NB4 (cell line): ENCODE measurements at regions not wholly inside any gene's neighbourhood (a gene's known extent, or its start where the extent isn't known, plus 50 kb on each side); places are given as distances from the start of the nearest gene placed in this dataset.

Experiments
- DNase-seq: peaks from one replicate; pipeline ENCODE4 v3.0.0; 2010; ENCODE audit warnings: low read depth
- H3K4me3 ChIP-seq: one replicate; pipeline ENCODE4 v1.5.1; 2011; ENCODE audit warnings: mild to moderate bottlenecking, low read depth, low read length, moderate library complexity
- MYC ChIP-seq: IDR thresholded peaks from 2 replicates; pipeline ENCODE4 v1.6.1; 2011; ENCODE audit warnings: low read depth, low read length
- POLR2A ChIP-seq: IDR thresholded peaks from 2 replicates; pipeline ENCODE4 v1.6.1; 2011; ENCODE audit warnings: mild to moderate bottlenecking; ENCODE audit not compliant: insufficient read length; ENCODE audit errors: extremely low read depth
- TF ChIP-seq, protein P1 (sequence below): IDR thresholded peaks from 2 replicates; pipeline ENCODE4 v1.6.1; 2011; ENCODE audit warnings: low read depth, low read length
- TF ChIP-seq, protein P2 (sequence below): IDR thresholded peaks from one replicate; pipeline ENCODE4 v1.5.1; 2012; ENCODE audit warnings: low read depth, low read length

DNA sequence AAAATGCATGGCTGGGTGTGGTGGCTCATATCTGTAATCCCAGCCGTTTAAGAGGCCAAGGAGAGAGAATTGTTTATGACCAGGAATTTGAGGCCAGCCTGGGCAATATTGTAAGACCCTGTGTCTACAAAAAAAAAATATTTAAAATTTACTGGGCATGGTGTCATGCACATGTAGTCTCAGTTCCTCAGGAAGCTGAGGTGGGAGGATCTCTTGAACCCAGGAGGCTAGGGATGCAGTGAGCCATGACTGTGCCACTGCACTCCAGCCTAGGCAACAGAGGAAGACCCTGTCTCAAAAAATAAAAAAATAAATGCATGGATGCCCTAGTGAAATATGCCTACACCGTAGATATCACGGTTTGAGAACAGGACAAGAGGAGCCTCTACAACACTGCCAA, 1331.2 kb upstream of the B3GALT2 start:
- no peak for DNase-seq
- TF ChIP-seq, protein P1, sequence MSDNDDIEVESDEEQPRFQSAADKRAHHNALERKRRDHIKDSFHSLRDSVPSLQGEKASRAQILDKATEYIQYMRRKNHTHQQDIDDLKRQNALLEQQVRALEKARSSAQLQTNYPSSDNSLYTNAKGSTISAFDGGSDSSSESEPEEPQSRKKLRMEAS = no peak
- TF ChIP-seq, protein P2, sequence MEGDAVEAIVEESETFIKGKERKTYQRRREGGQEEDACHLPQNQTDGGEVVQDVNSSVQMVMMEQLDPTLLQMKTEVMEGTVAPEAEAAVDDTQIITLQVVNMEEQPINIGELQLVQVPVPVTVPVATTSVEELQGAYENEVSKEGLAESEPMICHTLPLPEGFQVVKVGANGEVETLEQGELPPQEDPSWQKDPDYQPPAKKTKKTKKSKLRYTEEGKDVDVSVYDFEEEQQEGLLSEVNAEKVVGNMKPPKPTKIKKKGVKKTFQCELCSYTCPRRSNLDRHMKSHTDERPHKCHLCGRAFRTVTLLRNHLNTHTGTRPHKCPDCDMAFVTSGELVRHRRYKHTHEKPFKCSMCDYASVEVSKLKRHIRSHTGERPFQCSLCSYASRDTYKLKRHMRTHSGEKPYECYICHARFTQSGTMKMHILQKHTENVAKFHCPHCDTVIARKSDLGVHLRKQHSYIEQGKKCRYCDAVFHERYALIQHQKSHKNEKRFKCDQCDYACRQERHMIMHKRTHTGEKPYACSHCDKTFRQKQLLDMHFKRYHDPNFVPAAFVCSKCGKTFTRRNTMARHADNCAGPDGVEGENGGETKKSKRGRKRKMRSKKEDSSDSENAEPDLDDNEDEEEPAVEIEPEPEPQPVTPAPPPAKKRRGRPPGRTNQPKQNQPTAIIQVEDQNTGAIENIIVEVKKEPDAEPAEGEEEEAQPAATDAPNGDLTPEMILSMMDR = no peak
- no peak for TF ChIP-seq POLR2A
- no peak for TF ChIP-seq MYC

DNA sequence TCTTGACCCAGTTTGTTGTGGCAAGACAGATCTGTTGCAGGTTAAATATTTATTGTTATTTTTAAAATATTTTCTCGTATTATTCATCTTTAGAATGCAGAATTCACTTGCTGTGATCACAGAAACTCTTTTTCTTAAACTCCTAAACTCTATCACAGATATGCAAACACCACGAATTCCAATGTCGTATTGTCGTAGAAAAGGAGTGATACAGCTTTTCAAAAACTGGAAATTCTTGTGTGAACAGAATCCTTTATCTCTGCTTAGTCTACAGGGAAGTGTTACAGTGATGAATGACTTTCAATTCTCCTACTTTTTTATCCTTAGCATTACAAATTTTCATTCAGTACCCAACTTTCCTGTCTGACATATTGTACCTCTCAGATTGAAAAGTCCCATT, 1329.5 kb upstream of the B3GALT2 start:
- no peak for DNase-seq
- TF ChIP-seq POLR2A = no peak

More for the DNA sequence above, 1331.2 kb upstream of the B3GALT2 start:
- no peak overlapping the region for H3K4me3 ChIP-seq

DNA sequence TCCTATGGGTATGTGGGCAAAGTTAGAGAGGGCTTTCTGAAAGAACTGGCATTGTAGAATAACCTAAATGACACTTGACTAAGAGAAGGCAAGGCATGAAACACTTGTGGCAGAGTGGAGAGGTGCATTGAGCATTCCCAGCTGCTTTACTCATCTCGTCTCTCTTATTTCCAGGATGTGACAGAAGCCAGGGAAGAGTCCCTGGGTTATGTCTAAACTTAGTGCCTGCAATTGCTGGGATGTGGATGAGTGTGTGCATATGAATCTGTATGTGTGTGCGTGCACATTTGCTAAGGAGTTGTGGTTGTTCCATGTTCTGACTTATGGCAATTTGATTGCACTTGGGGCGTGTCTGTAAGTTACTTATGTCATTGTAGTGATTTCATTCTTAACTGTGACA, 1326.5 kb upstream of the B3GALT2 start:
- TF ChIP-seq MYC (no peak), POLR2A (no peak)
- TF ChIP-seq, protein P1 = no peak
- TF ChIP-seq, protein P2 = no peak
- DNase-seq = no peak

More for the DNA sequence above, 1329.5 kb upstream of the B3GALT2 start:
- no peak overlapping the region for H3K4me3 ChIP-seq

DNA sequence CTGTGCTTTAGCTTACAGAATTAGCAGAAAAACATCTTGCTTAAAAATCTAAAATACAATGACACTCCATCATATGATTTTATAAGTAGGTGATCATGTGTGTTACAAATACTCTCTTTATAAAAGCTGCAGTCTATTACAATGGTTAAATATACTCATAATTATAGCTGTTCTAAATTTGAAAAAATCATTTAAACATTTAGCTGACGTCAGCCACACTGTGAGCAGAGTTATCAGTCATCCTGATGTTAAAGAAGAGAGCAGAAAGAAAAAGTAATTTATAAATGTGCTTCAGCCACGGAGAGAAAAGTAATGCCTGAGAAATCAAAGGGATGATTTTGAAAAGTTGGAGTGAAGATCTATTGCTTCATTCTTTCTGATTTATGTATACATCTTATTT, 1325.9 kb upstream of the B3GALT2 start:
- DNase-seq = no peak
- TF ChIP-seq, protein P2 = no peak
- TF ChIP-seq, protein P1 = no peak
- TF ChIP-seq MYC (no peak), POLR2A (no peak)
- no peak overlapping the region for H3K4me3 ChIP-seq

More for the DNA sequence above, 1326.5 kb upstream of the B3GALT2 start:
- H3K4me3 ChIP-seq = no peak overlapping the region

DNA sequence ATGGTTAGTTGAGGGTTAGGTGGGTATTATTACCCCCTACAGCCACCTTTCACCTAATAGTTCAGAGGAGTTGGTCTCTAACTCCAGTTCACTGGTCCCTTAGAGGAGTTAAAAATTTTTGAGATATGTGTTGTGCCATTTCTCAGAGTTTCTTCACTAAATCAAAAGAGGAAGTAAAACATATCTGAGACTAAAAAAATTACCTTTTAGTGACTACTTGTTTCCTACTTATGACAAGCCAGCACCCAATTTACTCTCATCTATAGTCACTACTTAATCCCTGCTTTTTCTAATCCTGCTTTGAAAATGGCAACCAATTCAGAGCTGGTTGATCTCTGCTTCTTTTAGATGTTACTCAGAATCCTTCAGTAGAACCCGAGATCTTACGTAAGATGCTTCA, 1316.8 kb upstream of the B3GALT2 start:
- TF ChIP-seq, protein P2 = no peak
- no peak for TF ChIP-seq POLR2A
- TF ChIP-seq MYC = no peak
- DNase-seq = no peak
- H3K4me3 ChIP-seq = no peak overlapping the region

DNA sequence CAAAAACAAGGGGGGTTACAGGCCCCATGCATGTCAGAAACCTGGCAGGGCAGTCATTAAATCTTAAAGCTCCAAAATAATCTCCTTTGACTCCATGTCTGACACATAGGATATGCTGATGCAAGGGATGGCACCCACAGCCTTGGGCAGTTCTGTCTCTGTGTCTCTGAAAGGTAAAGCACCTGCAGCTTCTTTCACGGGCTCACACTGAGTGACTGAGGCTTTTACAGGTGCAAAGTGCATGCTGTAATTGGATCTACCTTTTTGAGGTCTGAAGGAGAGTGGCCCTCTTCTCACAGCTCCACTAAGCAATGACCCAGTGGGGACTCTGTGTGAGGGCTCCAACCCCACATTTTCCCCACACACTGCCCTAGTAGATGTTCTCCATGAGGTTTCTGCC, 1309.0 kb upstream of the B3GALT2 start:
- TF ChIP-seq, protein P1 = no peak
- TF ChIP-seq, protein P2 = no peak
- TF ChIP-seq POLR2A (no peak), MYC (no peak)
- H3K4me3 ChIP-seq = no peak overlapping the region
- no peak for DNase-seq
